Skeletal muscle tissue (tissue), 3 donors: ENCODE measurements at regions not wholly inside any gene's neighbourhood (a gene's known extent, or its start where the extent isn't known, plus 50 kb on each side); places are given as distances from the start of the nearest gene placed in this dataset.

Experiments
- H3K27ac ChIP-seq: one replicate; pipeline ENCODE4 v1.7.0; 2013; ENCODE audit warnings: mild to moderate bottlenecking, low read depth, low read length, inconsistent platforms
- H3K27me3 ChIP-seq, 3 donors: one replicate each; pipeline ENCODE4 v1.7.0; 2013; ENCODE audit warnings: low read length in 3 of 3; ENCODE audit not compliant: control insufficient read depth in 3 of 3, insufficient read depth in 3 of 3
- H3K36me3 ChIP-seq, 3 donors: one replicate each; pipeline ENCODE4 v1.7.0; 2013; ENCODE audit warnings: low read length in 3 of 3; ENCODE audit not compliant: control insufficient read depth in 3 of 3, insufficient read depth in 3 of 3
- H3K4me1 ChIP-seq, 3 donors: one replicate each; pipeline ENCODE4 v1.7.0; 2013; ENCODE audit warnings: low read length in 3 of 3, mild to moderate bottlenecking in 3 of 3; ENCODE audit not compliant: control insufficient read depth in 3 of 3, insufficient read depth in 3 of 3
- H3K4me3 ChIP-seq, 3 donors: one replicate each; pipeline ENCODE4 v1.7.0; 2013; ENCODE audit warnings: low read length in 3 of 3
- H3K9ac ChIP-seq, 3 donors: one replicate each; pipeline ENCODE4 v1.7.0; 2013; ENCODE audit warnings: low read length in 3 of 3, mild to moderate bottlenecking in 3 of 3, moderate library complexity in 2 of 3, low read depth in 1 of 3
- H3K9me3 ChIP-seq, 3 donors: one replicate each; pipeline ENCODE4 v1.7.0; 2013; ENCODE audit warnings: low read length in 3 of 3; ENCODE audit not compliant: control insufficient read depth in 3 of 3
- donor health status: Osteomylitis.

- no peaks in the 10 kb centered on the region for H3K27me3 ChIP-seq
- H3K9me3 ChIP-seq, result no peaks in the 10 kb centered on the region
- H3K4me3 ChIP-seq, result no peak overlapping the region
- no peaks in the 10 kb centered on the region for H3K36me3 ChIP-seq
- no peak overlapping the region for H3K9ac ChIP-seq
- H3K27ac ChIP-seq, result no peak overlapping the region
- H3K4me1 ChIP-seq, result no peaks in the 10 kb centered on the region
These were observed 220.8 kb upstream of the HEY2 start for GRCh38 chr6:125528621-125529041.

DNA sequence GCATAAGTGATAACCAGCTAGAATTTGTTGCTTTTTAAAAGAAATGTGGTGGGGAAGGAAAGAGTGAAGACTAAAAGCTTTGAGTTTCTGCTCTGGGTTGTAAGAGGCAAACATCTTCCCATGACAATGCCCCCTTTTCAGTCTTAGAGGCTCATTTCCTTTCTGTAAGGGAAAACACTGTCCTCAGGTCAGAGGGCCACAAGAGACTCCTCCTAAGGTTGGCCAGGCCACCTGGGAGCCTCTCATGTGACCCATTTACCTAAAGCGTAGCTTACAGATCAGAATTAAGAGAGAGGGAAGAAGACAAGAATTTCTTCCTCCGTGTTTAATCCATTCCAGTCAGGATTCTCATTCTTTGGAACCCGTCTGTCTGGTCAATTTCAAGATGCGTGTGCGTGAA is 220.4 kb upstream of the HEY2 start:
- no peak overlapping the region for H3K27ac ChIP-seq
- H3K4me3 ChIP-seq, result no peak overlapping the region
- no peaks in the 10 kb centered on the region for H3K27me3 ChIP-seq
- H3K4me1 ChIP-seq, result no peaks in the 10 kb centered on the region
- no peaks in the 10 kb centered on the region for H3K9me3 ChIP-seq
- no peaks in the 10 kb centered on the region for H3K36me3 ChIP-seq
- H3K9ac ChIP-seq, result no peak overlapping the region

GRCh38 chr6:125533710-125534397 is 215.6 kb upstream of the HEY2 start:
- Histone ChIP-seq H3K4me1 (peaks cover 0 to 5% (median 0%) of the 10 kb centered on the region in 3 donors), H3K4me3 (peak overlapping the region; percentile 2 to 50 (median 37)), H3K27me3 (no peaks in the 10 kb centered on the region), H3K27ac (no peak overlapping the region), H3K9me3 (no peaks in the 10 kb centered on the region), H3K36me3 (no peaks in the 10 kb centered on the region), H3K9ac (peak overlapping the region in 2 of 3 donors; percentile 27 to 46)

GRCh38 chr6:125534430-125535263 is 214.8 kb upstream of the HEY2 start:
- Histone ChIP-seq H3K4me3 (peak overlapping the region; percentile 25 to 50 (median 37)), H3K9ac (peak overlapping the region; percentile 46 to 66 (median 57)), H3K9me3 (no peaks in the 10 kb centered on the region), H3K27me3 (no peaks in the 10 kb centered on the region), H3K27ac (peak overlapping the region; percentile 33), H3K36me3 (no peaks in the 10 kb centered on the region), H3K4me1 (peaks cover 0 to 5% (median 0%) of the 10 kb centered on the region in 3 donors)

GRCh38 chr6:125537090-125537489 is 212.3 kb upstream of the HEY2 start:
- H3K4me3 ChIP-seq, result no peak overlapping the region
- no peaks in the 10 kb centered on the region for H3K9me3 ChIP-seq
- no peaks in the 10 kb centered on the region for H3K27me3 ChIP-seq
- no peaks in the 10 kb centered on the region for H3K36me3 ChIP-seq
- no peak overlapping the region for H3K9ac ChIP-seq
- peaks cover 0 to 5% (median 0%) of the 10 kb centered on the region in 3 donors for H3K4me1 ChIP-seq
- no peak overlapping the region for H3K27ac ChIP-seq

DNA sequence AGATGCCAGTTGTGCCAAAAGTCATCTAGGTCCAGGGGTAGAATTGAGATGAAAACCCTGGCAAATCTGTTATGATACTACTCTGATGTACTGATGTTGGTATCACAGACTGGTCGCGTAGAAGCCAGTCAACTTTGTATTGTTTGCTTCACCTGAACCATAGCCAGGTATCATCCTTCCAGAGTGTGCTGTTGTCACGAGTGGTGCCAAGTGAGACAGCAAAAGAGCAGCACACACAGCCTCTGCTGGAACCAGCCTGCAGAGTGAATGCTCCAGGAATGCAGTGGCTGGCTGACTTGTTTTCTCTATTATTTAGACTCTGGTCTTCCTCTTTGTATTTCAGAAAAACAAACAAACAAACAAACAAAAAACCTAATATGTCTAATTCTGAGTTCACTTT is 209.5 kb upstream of the HEY2 start:
- no peak overlapping the region for H3K27ac ChIP-seq
- no peaks in the 10 kb centered on the region for H3K36me3 ChIP-seq
- H3K27me3 ChIP-seq, result no peaks in the 10 kb centered on the region
- no peak overlapping the region for H3K9ac ChIP-seq
- H3K4me3 ChIP-seq, result no peak overlapping the region
- no peaks in the 10 kb centered on the region for H3K4me1 ChIP-seq
- no peaks in the 10 kb centered on the region for H3K9me3 ChIP-seq

DNA sequence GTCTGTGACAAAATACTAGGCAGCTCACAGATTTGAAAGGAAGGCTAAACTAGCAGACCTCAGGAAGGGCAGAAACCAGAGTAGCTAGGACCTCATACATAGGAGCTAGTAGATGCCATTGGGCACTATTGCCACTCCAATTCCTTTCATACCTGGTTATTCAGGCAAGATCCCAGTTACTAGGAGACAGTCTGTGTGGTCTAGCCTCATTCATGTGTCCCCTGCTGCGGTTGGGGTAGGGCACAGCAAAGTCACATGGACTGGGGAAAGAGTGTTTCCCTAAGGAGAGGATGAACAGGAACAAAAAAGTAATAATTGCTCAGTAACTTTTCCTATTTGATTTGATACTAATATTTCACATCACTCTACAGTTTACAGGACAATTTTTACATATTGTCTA is 204.6 kb upstream of the HEY2 start:
- no peaks in the 10 kb centered on the region for H3K36me3 ChIP-seq
- H3K27me3 ChIP-seq, result no peaks in the 10 kb centered on the region
- peaks cover 0 to 3% (median 0%) of the 10 kb centered on the region in 3 donors for H3K4me1 ChIP-seq
- no peak overlapping the region for H3K9ac ChIP-seq
- no peaks in the 10 kb centered on the region for H3K9me3 ChIP-seq
- H3K27ac ChIP-seq, result no peak overlapping the region
- H3K4me3 ChIP-seq, result no peak overlapping the region

GRCh38 chr6:125546841-125547251 is 202.6 kb upstream of the HEY2 start:
- Histone ChIP-seq H3K36me3 (no peaks in the 10 kb centered on the region), H3K27ac (no peak overlapping the region), H3K9ac (no peak overlapping the region), H3K4me1 (peaks cover 0 to 3% (median 0%) of the 10 kb centered on the region in 3 donors), H3K4me3 (peak overlapping the region in 1 of 3 donors; percentile 33), H3K27me3 (no peaks in the 10 kb centered on the region), H3K9me3 (no peaks in the 10 kb centered on the region)

- Histone ChIP-seq H3K27ac (no peak overlapping the region), H3K4me1 (peaks cover 0 to 3% (median 0%) of the 10 kb centered on the region in 3 donors), H3K36me3 (no peaks in the 10 kb centered on the region), H3K9me3 (no peaks in the 10 kb centered on the region), H3K4me3 (no peak overlapping the region), H3K9ac (no peak overlapping the region), H3K27me3 (no peaks in the 10 kb centered on the region)
These were observed 202.1 kb upstream of the HEY2 start for GRCh38 chr6:125547381-125547780.
